ENCODE measurements at regions not wholly inside any gene's neighbourhood (a gene's known extent, or its start where the extent isn't known, plus 50 kb on each side); places are given as distances from the start of the nearest gene placed in this dataset.

DNA sequence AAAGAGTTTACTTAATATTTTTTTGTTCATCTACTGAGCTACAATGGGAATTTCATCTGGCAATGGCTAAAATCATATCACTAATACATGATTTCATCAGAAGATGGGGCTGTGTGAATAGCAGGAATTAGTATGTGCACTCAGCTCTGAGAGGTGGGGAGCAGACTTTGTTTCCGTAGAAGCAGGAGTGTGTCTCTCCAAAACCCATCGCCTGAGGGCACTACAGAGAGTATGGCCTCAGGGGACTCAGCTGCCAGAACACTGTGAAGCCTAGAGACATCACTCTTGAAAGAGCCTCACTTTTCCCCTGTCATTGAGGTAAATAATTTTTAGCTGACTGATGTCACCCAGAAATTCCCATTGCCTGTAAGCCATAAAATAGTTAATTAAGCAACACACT, 261.4 kb upstream of the ISX start:
- no peak for DNase-seq
- ATAC-seq: no peak
- Histone ChIP-seq H3K4me1 (ENCODE audit: low read depth) (no peaks in the 10 kb centered on the region), H3K4me3 (no peak overlapping the region), H3K9me3 (no peaks in the 10 kb centered on the region), H3K36me3 (ENCODE audit: low read depth) (no peaks in the 10 kb centered on the region)
- intact Hi-C loops (cut with DNase I, micrococcal nuclease): no loop called here
- TF ChIP-seq, protein P1, sequence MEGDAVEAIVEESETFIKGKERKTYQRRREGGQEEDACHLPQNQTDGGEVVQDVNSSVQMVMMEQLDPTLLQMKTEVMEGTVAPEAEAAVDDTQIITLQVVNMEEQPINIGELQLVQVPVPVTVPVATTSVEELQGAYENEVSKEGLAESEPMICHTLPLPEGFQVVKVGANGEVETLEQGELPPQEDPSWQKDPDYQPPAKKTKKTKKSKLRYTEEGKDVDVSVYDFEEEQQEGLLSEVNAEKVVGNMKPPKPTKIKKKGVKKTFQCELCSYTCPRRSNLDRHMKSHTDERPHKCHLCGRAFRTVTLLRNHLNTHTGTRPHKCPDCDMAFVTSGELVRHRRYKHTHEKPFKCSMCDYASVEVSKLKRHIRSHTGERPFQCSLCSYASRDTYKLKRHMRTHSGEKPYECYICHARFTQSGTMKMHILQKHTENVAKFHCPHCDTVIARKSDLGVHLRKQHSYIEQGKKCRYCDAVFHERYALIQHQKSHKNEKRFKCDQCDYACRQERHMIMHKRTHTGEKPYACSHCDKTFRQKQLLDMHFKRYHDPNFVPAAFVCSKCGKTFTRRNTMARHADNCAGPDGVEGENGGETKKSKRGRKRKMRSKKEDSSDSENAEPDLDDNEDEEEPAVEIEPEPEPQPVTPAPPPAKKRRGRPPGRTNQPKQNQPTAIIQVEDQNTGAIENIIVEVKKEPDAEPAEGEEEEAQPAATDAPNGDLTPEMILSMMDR (IDR thresholded peaks at IDR 0.05): no peak

DNA sequence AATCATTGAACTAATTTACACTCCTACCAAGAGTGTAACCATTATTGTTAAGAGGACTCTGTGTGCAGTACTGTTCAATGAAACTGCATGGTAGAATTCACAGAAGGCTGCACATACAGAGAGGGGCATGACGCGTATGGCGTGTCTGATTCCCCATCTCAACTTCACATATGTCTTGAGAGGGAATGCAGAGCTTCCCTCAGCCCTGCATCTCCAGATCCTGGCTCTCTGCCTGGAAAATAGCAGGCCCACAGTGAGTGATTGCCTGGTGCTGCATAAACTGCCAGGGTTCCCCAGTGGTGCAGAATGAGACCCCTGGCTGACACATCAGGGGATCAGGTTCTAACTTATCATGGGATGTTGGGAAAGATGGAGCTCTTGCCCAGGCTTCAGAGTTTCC, 260.2 kb upstream of the ISX start:
- H3K4me1 ChIP-seq (ENCODE audit: low read depth): no peaks in the 10 kb centered on the region
- H3K36me3 ChIP-seq (ENCODE audit: low read depth): no peaks in the 10 kb centered on the region
- TF ChIP-seq, protein P1 (IDR thresholded peaks at IDR 0.05): no peak
- no peak for ATAC-seq
- no peaks in the 10 kb centered on the region for H3K9me3 ChIP-seq
- H3K4me3 ChIP-seq: no peak overlapping the region
- DNase-seq: no peak
- intact Hi-C loops (cut with DNase I, micrococcal nuclease): no loop called here

DNA sequence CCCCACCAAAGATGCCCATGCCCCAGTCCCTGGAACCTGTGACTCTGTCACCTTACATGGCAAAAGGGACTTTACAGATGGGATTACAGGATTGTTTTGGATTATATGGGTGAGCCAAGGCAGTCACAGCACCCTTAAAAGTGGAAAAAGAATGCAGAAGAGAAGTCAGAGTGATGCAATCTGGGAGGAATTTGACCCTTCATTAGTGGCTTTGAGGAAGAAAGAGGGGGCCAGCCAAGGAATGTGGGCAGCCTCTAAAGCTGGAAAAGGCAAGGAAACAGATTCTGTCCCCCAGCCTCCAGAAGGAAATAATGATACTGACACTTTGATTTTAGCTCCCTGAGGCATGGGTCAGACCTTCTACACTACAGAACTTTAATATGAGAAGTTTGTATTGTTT, 257.3 kb upstream of the ISX start:
- ATAC-seq: no peak

GRCh38 chr22:34812631-34813030, 253.3 kb upstream of the ISX start:
- Histone ChIP-seq H3K9me3 (no peaks in the 10 kb centered on the region), H3K4me3 (no peak overlapping the region), H3K4me1 (ENCODE audit: low read depth) (no peaks in the 10 kb centered on the region), H3K36me3 (ENCODE audit: low read depth) (no peaks in the 10 kb centered on the region)
- intact Hi-C loops (cut with DNase I, micrococcal nuclease): no loop called here
- DNase-seq (no peak), ATAC-seq (no peak)
- TF ChIP-seq, protein P1 (IDR thresholded peaks at IDR 0.05): no peak

More for the DNA sequence above, 257.3 kb upstream of the ISX start:
- no peaks in the 10 kb centered on the region for H3K9me3 ChIP-seq
- no peaks in the 10 kb centered on the region for H3K4me1 ChIP-seq (ENCODE audit: low read depth)
- DNase-seq: no peak
- no peak overlapping the region for H3K4me3 ChIP-seq
- intact Hi-C loops (cut with DNase I, micrococcal nuclease): no loop called here
- no peaks in the 10 kb centered on the region for H3K36me3 ChIP-seq (ENCODE audit: low read depth)
- TF ChIP-seq, protein P1 (IDR thresholded peaks at IDR 0.05): no peak

DNA sequence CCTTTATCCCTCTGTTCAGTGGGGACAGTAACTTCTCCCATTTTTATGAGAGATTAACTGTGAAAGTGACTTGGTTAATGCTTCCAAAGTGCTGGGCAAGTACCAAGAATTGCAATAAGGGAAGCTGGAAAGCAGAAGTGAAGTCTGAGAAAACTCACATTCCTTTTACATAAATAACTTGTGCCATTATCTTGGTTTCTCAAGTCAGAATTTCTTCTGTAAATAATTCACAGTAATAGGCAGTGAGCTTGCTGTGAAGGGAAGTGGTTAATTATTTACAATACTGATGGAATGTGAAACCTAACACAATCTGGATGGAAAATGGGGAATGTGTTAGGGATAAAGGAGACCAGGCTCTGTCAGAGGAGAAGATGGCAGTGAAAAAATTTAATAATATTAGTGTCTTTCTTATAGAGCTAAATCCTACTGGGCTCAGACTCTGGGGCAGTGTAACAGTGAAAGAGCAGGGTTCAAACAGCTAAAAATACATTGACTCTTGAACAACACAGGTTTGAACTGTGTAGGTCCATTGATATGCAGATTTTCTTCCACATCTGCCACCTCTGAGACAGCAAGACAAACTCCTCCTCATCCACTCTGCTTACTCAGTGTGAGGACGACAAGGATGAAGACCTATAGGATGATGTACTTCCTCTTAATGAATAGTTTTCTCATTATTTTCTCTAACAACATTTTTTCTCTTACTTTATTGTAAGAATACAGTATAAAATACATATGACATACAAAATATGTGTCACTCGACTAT, 251.5 kb upstream of the ISX start:
- no peak for ATAC-seq
- Histone ChIP-seq H3K9me3 (no peaks in the 10 kb centered on the region), H3K4me3 (no peak overlapping the region), H3K4me1 (ENCODE audit: low read depth) (no peaks in the 10 kb centered on the region), H3K36me3 (ENCODE audit: low read depth) (no peaks in the 10 kb centered on the region)
- TF ChIP-seq, protein P1 (IDR thresholded peaks at IDR 0.05): no peak
- DNase-seq: no peak
- intact Hi-C loops (cut with DNase I, micrococcal nuclease): no loop called here

Measured in mucosa of descending colon (tissue), 3 donors.